Stimulated activated CD8-positive, alpha-beta memory T cell treated with anti-CD3 and anti-CD28 coated beads, Interleukin-4, amount 100 ng/mL, for 4 hours (primary cell): ENCODE measurements at regions not wholly inside any gene's neighbourhood (a gene's known extent, or its start where the extent isn't known, plus 50 kb on each side); places are given as distances from the start of the nearest gene placed in this dataset.
"Not testable (repeated sequence)": the region's sequence is repeated elsewhere in the genome, so short reads cannot be mapped to it uniquely, and the experiment has no call there.

Experiments
- DNase-seq, 2 donors: peaks; one replicate each; pipeline ENCODE4 v3.0.0-alpha.2; 2020; ENCODE audit warnings: low read depth in 2 of 2, low spot score in 1 of 2

GRCh38 chr1:182166321-182166720 lies 104.8 kb upstream of the ZNF648 start:
- no peak for DNase-seq

- no peak for DNase-seq
These were observed 102.8 kb upstream of the ZNF648 start for GRCh38 chr1:182164273-182164672.

DNA sequence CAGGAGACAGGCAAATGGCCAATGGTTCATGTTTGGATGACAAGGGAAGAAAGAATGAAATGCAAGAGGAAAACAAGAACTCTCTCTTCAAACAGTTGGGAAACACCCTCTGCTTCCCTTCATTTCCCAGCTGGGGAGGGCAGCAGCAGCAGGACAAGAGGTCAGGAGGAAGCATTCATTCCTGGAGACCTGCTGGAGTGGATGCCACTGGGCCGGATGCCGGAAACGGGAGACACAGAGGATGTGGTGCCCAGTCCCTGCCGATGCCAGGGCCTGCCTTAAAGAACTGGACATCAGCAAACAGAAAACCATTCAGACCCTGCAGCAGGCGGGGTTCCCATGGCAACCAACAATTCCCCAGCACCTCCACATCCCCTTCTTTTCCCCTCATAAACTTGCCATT lies 102.3 kb upstream of the ZNF648 start:
- DNase-seq, result no peak

GRCh38 chr1:182159443-182159842 lies 97.9 kb upstream of the ZNF648 start:
- DNase-seq, result no peak

DNA sequence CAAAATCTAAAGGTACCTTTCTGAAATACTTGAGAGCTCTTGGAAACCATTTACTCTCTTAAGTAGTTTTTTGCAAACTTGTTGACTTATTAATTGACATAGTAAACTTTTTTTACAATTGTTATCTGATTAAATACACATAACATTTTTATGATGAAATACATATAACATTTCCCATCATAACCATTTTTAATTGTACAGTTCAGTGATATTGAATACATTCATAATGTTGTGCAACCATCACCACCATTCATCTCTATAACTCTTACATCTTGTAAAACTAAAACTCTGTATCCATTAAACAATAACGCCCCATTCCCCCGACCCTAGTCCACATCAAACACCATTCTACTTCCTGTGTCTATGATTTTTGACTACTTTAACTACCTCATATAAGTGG lies 95.7 kb upstream of the ZNF648 start:
- DNase-seq, result no peak

- DNase-seq, result not testable (repeated sequence)
These were observed 92.9 kb upstream of the ZNF648 start for GRCh38 chr1:182154425-182154824.

- no peak for DNase-seq
These were observed 88.0 kb upstream of the ZNF648 start for GRCh38 chr1:182149411-182149965.

DNA sequence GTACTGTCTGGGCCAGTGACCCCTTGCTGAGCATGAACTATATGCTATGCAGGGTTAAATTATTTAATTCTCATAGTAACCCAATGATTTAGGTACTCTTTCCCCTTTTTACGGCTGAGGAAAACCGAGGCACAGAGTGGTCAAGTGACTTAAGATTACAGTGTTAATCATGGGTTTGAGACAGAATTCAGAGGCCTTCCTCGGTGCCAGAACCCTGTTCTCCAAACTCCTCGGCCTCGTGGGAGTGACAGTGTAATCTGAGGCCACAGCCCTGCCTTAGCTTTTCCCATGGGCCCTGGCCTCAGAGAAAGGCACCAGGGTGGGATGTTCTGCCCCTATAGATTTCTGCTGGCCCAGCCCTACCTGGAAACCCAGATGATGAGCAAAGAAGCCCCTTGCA lies 86.4 kb upstream of the ZNF648 start:
- DNase-seq, result no peak

DNA sequence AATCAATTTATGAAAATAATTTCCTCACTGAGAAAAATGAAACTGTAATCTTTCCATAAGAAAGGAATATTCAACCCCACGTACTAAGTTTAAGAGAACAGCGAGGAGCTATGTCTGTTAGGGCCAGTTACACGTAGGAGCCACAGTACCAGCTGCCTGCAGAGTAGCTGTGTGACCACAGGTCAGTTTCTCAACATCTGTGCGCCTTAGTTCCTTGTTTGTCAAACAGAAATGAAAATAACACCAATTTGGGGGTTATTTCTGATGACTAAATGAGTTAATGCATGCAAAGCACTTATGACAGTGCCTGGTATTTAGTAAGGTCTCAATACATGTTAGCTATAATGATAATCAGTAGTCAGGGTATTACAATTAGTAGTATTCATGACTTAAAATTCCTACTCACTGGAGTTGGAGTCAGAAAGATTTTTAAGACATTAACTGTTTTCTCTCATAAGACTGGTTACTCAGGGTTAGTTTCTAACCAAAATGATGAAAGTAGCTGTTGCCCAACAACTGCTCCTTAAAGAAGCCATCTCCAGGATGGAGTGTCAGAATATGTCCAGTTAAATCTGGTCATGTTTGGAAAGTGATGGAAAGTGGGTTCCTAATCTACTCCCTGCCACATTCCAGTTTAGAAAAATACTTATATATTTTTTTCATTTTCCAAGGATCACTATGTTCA lies 85.8 kb upstream of the ZNF648 start:
- no peak for DNase-seq

DNA sequence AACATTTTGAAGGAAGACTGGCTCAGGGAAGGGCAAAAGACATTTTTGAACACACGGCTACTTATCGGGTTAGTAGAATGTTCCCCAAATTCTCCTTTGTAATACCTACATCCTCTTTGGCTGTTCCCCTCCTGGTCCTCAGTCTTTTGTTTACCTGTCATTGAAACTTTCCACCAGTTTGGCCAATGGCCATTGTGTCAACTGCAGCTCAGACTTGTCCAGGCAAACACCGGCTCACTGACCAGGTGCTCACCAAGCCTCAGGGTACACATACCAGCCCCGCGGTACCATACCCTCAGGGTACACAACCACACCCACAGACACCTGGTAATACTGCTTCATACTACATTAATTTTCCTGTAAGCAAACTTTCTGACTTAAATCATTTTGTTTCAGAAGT lies 84.8 kb upstream of the ZNF648 start:
- no peak for DNase-seq

GRCh38 chr1:182145441-182145840 lies 83.9 kb upstream of the ZNF648 start:
- no peak for DNase-seq

- DNase-seq, result no peak
These were observed 83.1 kb upstream of the ZNF648 start for GRCh38 chr1:182144646-182145030.

DNA sequence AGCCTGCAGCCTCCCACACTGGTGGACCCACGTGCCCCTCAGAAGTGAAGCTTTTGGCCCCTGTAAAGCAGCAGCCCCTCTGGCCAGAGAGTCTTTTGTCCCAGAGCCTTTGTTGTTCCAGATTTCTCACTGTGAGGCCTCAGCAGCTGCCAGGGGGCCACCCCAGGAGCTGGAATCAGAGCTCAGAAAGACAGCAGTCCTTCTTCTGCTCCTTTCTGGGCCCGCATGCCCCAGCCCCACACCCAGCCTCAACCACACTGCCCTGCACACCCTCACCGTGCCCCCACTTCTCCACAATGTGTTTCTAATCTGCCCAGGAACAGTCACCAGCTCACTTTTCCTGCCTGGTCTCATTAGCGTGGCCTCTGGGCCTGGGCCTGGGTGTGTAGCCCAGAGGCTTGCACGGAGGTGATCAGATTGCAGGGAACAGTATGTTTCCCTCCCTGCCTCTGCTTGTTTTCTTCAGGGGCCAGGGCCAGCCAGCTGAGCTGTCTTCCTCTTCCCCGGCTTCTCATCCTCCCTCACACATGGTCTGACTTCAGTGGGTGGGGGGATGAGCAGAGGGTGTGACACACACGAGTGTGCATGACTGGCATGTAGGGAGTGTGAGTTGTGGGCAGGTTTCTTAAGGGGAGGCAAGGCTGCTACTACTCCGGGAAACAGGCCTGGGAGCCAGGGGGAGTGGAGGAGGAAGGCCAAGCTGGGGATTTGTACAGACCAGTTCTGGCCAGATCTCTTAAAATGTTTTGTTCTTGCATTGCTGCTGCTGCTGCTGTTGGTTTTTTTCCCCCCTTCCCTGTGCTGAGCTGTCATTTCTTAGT lies 82.5 kb upstream of the ZNF648 start:
- no peak for DNase-seq

DNA sequence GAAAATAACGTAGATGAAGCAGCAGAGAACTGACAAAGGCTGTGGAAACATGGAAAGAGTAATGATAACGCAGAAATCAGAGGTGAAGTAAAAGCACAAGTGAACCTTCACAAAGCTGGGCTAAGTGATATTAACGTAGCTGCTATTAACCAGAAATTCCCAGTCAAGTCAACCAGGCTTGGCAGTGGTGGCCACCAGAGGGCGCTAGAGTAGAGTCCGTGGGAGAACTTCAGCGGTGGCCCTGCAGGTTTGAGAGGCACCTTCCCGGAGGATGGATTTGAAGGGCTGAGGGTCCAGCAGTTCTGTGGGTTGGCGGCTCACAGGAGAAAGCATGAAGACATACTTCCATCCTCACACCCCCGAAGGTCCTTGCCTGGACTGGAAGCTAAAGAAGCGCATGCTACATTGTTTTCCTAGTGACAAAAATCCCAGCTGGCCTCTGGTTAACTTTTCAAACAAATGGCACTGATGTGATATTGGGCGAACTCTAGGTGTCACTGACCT lies 81.7 kb upstream of the ZNF648 start:
- peak; percentile 60 to 86 for DNase-seq

DNA sequence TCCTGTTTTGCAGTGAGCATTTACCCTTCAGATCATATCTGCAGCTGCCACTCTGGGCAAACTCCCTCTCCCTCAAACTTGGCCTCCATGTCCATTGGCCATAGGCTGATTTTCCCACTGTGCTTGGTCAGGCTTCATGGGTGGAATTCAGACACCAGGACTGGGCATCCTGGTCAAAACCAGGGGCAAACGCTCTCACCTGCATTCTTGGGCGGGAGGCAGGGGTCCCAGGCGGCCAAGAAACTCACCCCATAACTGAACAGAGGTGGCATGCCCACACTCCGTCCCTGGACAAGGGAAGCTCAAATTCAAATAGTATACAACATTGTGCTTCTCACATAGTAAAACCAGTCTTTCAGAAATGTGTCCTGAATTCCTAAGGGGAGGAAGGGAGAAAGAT lies 81.1 kb upstream of the ZNF648 start:
- no peak for DNase-seq

DNA sequence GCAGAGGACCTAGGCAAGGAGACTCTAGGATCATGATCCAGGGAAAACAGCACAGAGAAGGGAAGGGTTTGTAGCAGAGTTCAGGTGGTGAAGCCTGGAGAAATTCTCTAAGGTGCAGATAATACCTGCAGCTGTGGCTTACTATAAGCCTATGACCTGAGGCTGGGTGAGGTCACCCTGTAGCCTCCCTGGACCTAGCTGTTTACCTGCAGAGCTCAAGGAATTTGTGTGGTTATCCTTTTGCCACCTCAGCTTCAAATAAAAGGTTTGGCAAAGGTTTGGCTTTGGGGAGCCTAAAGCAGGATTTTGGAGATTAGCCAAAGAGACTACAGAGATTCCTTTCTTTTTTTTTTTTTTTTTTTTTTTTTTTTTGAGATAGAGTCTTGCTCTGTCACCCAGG lies 79.5 kb upstream of the ZNF648 start:
- DNase-seq, result no peak

GRCh38 chr1:182139496-182139895 lies 78.0 kb upstream of the ZNF648 start:
- DNase-seq, result no peak

- DNase-seq, result no peak
These were observed 76.0 kb upstream of the ZNF648 start for GRCh38 chr1:182137546-182137945.

DNA sequence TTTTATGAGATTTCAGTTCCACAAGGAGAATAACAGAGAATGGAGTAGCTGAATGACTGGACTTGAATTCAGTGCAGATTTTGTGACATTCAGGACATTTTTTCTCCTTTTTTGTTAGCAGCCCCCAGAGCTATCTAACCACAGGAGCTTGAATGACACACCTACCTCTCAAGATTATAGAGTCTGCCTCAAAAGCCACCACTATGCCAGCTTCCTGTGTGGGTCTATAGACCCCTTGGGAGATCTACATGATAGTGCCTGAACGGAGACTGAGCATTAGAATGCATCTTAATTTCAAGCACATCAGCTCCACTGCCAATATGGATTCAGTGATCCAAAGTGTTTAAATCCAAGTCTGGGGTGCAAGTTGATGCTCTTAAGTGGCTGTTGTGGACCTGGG lies 74.4 kb upstream of the ZNF648 start:
- DNase-seq, result no peak

GRCh38 chr1:182134257-182134656 lies 72.7 kb upstream of the ZNF648 start:
- no peak for DNase-seq

- DNase-seq, result no peak
These were observed 71.7 kb upstream of the ZNF648 start for GRCh38 chr1:182133181-182133580.

- no peak for DNase-seq
These were observed 67.9 kb upstream of the ZNF648 start for GRCh38 chr1:182129398-182129797.
